ENCODE measurements at regions not wholly inside any gene's neighbourhood (a gene's known extent, or its start where the extent isn't known, plus 50 kb on each side); places are given as distances from the start of the nearest gene placed in this dataset.

GRCh38 chr17:56658648-56659047 is 65.1 kb downstream of the NOG start:
- Histone ChIP-seq H3K27ac (no peak overlapping the region), H3K9me3 (no peaks in the 10 kb centered on the region)
- TF ChIP-seq CTCF (IDR thresholded peaks at IDR 0.05) (no peak), POLR2AphosphoS5 (IDR thresholded peaks at IDR 0.05) (no peak), POLR2A (IDR thresholded peaks at IDR 0.05) (no peak)

GRCh38 chr17:56659622-56660021 is 66.1 kb downstream of the NOG start:
- Histone ChIP-seq H3K9me3 (no peaks in the 10 kb centered on the region), H3K36me3 (no peaks in the 10 kb centered on the region), H3K4me3 (no peak overlapping the region), H3K4me1 (no peaks in the 10 kb centered on the region), H3K27me3 (no peaks in the 10 kb centered on the region), H3K27ac (no peak overlapping the region)
- TF ChIP-seq CTCF (IDR thresholded peaks at IDR 0.05) (no peak), POLR2A (IDR thresholded peaks at IDR 0.05) (no peak), POLR2AphosphoS5 (IDR thresholded peaks at IDR 0.05) (no peak)
- intact Hi-C loops (cut with DNase I; ENCODE audit: low total_unique reads), result no loop called here
- no peak for DNase-seq (ENCODE audit: low spot score in 2 of 2)

More at GRCh38 chr17:56658648-56659047, 65.1 kb downstream of the NOG start:
- intact Hi-C loops (cut with DNase I; ENCODE audit: low total_unique reads), result no loop called here
- H3K27me3 ChIP-seq, result no peaks in the 10 kb centered on the region
- no peaks in the 10 kb centered on the region for H3K4me1 ChIP-seq
- no peak for DNase-seq (ENCODE audit: low spot score in 2 of 2)
- no peak overlapping the region for H3K4me3 ChIP-seq
- H3K36me3 ChIP-seq, result no peaks in the 10 kb centered on the region

- H3K27ac ChIP-seq, result no peak overlapping the region
- H3K4me3 ChIP-seq, result no peak overlapping the region
- intact Hi-C loops (cut with DNase I; ENCODE audit: low total_unique reads), result loop anchor here (1.0 kb wide), 1 partner anchor 43 kb away; no protein-coding TSS in a partner anchor
- no peaks in the 10 kb centered on the region for H3K36me3 ChIP-seq
- no peaks in the 10 kb centered on the region for H3K9me3 ChIP-seq
- H3K27me3 ChIP-seq, result no peaks in the 10 kb centered on the region
- no peak for DNase-seq (ENCODE audit: low spot score in 2 of 2)
- no peaks in the 10 kb centered on the region for H3K4me1 ChIP-seq
- TF ChIP-seq CTCF (IDR thresholded peaks at IDR 0.05) (no peak), POLR2A (IDR thresholded peaks at IDR 0.05) (no peak), POLR2AphosphoS5 (IDR thresholded peaks at IDR 0.05) (no peak)
Measured at GRCh38 chr17:56661906-56662305, 68.4 kb downstream of the NOG start.

GRCh38 chr17:56665864-56666263 is 72.4 kb downstream of the NOG start:
- Histone ChIP-seq H3K27me3 (no peaks in the 10 kb centered on the region), H3K36me3 (no peaks in the 10 kb centered on the region), H3K4me1 (no peaks in the 10 kb centered on the region), H3K4me3 (no peak overlapping the region), H3K27ac (no peak overlapping the region), H3K9me3 (no peaks in the 10 kb centered on the region)
- TF ChIP-seq CTCF (IDR thresholded peaks at IDR 0.05), result no peak
- DNase-seq (ENCODE audit: low spot score in 2 of 2), result no peak
- intact Hi-C loops (cut with DNase I; ENCODE audit: low total_unique reads), result no loop called here

GRCh38 chr17:56667925-56668458 is 74.5 kb downstream of the NOG start:
- no peaks in the 10 kb centered on the region for H3K4me1 ChIP-seq
- no peak overlapping the region for H3K27ac ChIP-seq
- H3K36me3 ChIP-seq, result no peaks in the 10 kb centered on the region
- no peaks in the 10 kb centered on the region for H3K27me3 ChIP-seq
- H3K4me3 ChIP-seq, result no peak overlapping the region
- intact Hi-C loops (cut with DNase I; ENCODE audit: low total_unique reads), result no loop called here
- no peak for DNase-seq (ENCODE audit: low spot score in 2 of 2)
- no peaks in the 10 kb centered on the region for H3K9me3 ChIP-seq
- no peak for TF ChIP-seq CTCF (IDR thresholded peaks at IDR 0.05)
- TF ChIP-seq POLR2A (IDR thresholded peaks at IDR 0.05), result no peak
- no peak for TF ChIP-seq POLR2AphosphoS5 (IDR thresholded peaks at IDR 0.05)
